CD14-positive monocyte (primary cell): ENCODE measurements at regions not wholly inside any gene's neighbourhood (a gene's known extent, or its start where the extent isn't known, plus 50 kb on each side); places are given as distances from the start of the nearest gene placed in this dataset.

ENCODE experiments used
- DNase-seq, 3 donors: peaks; one replicate each; pipeline ENCODE4 v3.0.0-alpha.2; 2011 to 2022
- H2AFZ ChIP-seq: 2 replicates; pipeline ENCODE4 v1.6.0; 2012; ENCODE audit warnings: mild to moderate bottlenecking, low read depth, low read length, inconsistent platforms; ENCODE audit not compliant: insufficient read depth, poor library complexity, severe bottlenecking
- H3K27ac ChIP-seq, 2 donors: 1 replicate in 1 of 2; 2 replicates in 1 of 2; pipeline ENCODE4 v1.5.1; 2012 to 2013; ENCODE audit warnings: low read length in 2 of 2, control low read depth in 1 of 2, inconsistent platforms in 1 of 2, low read depth in 1 of 2, mild to moderate bottlenecking in 1 of 2
- H3K27me3 ChIP-seq, 2 donors: one replicate each; pipeline versions ENCODE4 v1.6.0 to v1.6.1; 2011 to 2013; ENCODE audit warnings: low read length in 2 of 2; ENCODE audit not compliant: control insufficient read depth in 2 of 2, insufficient read depth in 2 of 2
- H3K36me3 ChIP-seq, 2 donors: replicated peaks in 1 of 2; 1 replicate in 1 of 2; 2 replicates in 1 of 2; pipeline versions ENCODE4 v1.5.1 to v1.6.1; 2012 to 2013; ENCODE audit warnings: low read length in 2 of 2, control low read depth in 1 of 2, inconsistent platforms in 1 of 2, mild to moderate bottlenecking in 1 of 2; ENCODE audit not compliant: insufficient read depth in 2 of 2, control insufficient read depth in 1 of 2
- H3K4me1 ChIP-seq, 2 donors: 1 replicate in 1 of 2; 2 replicates in 1 of 2; pipeline versions ENCODE4 v1.5.1 to v1.6.1; 2012 to 2013; ENCODE audit warnings: low read length in 2 of 2, control low read depth in 1 of 2, inconsistent platforms in 1 of 2, mild to moderate bottlenecking in 1 of 2, moderate library complexity in 1 of 2; ENCODE audit not compliant: insufficient read depth in 2 of 2, control insufficient read depth in 1 of 2
- H3K4me2 ChIP-seq: replicated peaks from 2 replicates; pipeline ENCODE3; 2012; ENCODE audit warnings: low read length, moderate library complexity, mild to moderate bottlenecking; ENCODE audit not compliant: poor library complexity, severe bottlenecking; ENCODE audit errors: extremely low read depth
- H3K4me3 ChIP-seq, 3 experiments: fragments of 200-600 bp in 1 of 3; sonication (generic) in 1 of 3; replicated peaks in 1 of 3; 1 replicate in 2 of 3; 2 replicates in 1 of 3; pipeline ENCODE4 v1.5.1; 2011 to 2013; ENCODE audit warnings: low read length in 3 of 3, mild to moderate bottlenecking in 3 of 3, control low read depth in 2 of 3, low read depth in 2 of 3, inconsistent platforms in 1 of 3, moderate library complexity in 1 of 3
- H3K79me2 ChIP-seq: 2 replicates; pipeline ENCODE4 v1.6.0; 2012; ENCODE audit warnings: mild to moderate bottlenecking, control low read depth, inconsistent platforms, low read length, moderate library complexity; ENCODE audit not compliant: insufficient read depth
- H3K9ac ChIP-seq: 2 replicates; pipeline ENCODE4 v1.6.0; 2017; ENCODE audit warnings: low read length, mild to moderate bottlenecking; ENCODE audit not compliant: insufficient read depth, poor library complexity, severe bottlenecking
- H3K9me3 ChIP-seq, 2 donors: replicated peaks in 1 of 2; 1 replicate in 1 of 2; 2 replicates in 1 of 2; pipeline versions ENCODE4 v1.5.1 to v1.6.1; 2012 to 2013; ENCODE audit warnings: low read length in 2 of 2, control low read depth in 1 of 2; ENCODE audit not compliant: control insufficient read depth in 1 of 2, insufficient read depth in 1 of 2
- H4K20me1 ChIP-seq: 2 replicates; pipeline ENCODE4 v1.6.0; 2012; ENCODE audit warnings: mild to moderate bottlenecking, low read length, control low read depth, moderate library complexity; ENCODE audit not compliant: insufficient read depth
- H3K27ac Mint-ChIP-seq, 7 donors: one replicate each; pipeline ENCODE4 v1.8.0; 2020; ENCODE audit warnings: mild to moderate bottlenecking in 7 of 7, mixed read lengths in 7 of 7, moderate library complexity in 6 of 7, inconsistent platforms in 2 of 7
- H3K27me3 Mint-ChIP-seq, 3 donors: one replicate each; pipeline ENCODE4 v1.8.0; 2021 to 2022; ENCODE audit warnings: low read depth in 3 of 3, mild to moderate bottlenecking in 3 of 3, mixed read lengths in 3 of 3, moderate library complexity in 3 of 3, inconsistent platforms in 1 of 3
- H3K36me3 Mint-ChIP-seq, 2 donors: one replicate each; pipeline ENCODE4 v1.8.0; 2020; ENCODE audit warnings: mixed read lengths in 2 of 2, inconsistent platforms in 1 of 2, mild to moderate bottlenecking in 1 of 2
- H3K4me1 Mint-ChIP-seq: one replicate; pipeline ENCODE4 v1.8.0; 2020; ENCODE audit warnings: mild to moderate bottlenecking, mixed read lengths
- H3K4me3 Mint-ChIP-seq, 2 donors: one replicate each; pipeline ENCODE4 v1.8.0; 2020; ENCODE audit warnings: mild to moderate bottlenecking in 2 of 2, mixed read lengths in 2 of 2, moderate library complexity in 1 of 2
- H3K9me3 Mint-ChIP-seq, 7 donors: one replicate each; pipeline ENCODE4 v1.8.0; 2020 to 2022; ENCODE audit warnings: mixed read lengths in 7 of 7, mild to moderate bottlenecking in 6 of 7, moderate library complexity in 6 of 7, inconsistent platforms in 2 of 7
- WGBS: methylation state at CpG from one replicate; pipeline ENCODE4 v1.1.5; 2013; ENCODE audit warnings: missing lambda C conversion rate; ENCODE audit not compliant: insufficient coverage; 5-methylcytosine and 5-hydroxymethylcytosine counted together
- intact Hi-C, 2 donors: fragments of 100-400 bp; cut with micrococcal nuclease; formaldehyde crosslinking; loops; one replicate each; pipeline versions ENCODE4 v1.15.0 to v1.15.1; 2023
- TF ChIP-seq, protein P1 (sequence below): fragments of 200-600 bp; IDR thresholded peaks from one replicate; pipeline ENCODE4 v1.8.0; 2022; ENCODE audit warnings: antibody characterized with exemption, mild to moderate bottlenecking

DNA sequence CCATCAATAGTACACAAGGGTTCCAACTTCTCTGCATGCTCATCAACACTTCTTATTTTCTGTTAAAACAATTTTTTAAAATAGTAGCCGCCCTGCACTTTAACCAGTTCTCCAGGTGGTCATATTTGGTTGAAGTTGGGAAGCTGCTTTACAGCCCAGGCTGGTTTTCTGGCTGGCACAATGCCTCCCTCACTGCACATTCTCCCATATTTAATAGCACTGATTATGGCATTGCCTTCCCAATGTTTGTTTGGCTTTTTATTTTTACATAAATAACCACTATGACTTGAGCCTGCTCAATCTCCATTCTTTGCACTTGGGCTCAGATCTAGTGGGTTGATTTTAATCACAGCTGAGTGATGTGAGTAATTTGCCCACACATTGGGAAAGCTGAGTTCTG, 111.9 kb upstream of the MAP4K3 start:
- H3K4me3 Mint-ChIP-seq, result no peak overlapping the region

DNA sequence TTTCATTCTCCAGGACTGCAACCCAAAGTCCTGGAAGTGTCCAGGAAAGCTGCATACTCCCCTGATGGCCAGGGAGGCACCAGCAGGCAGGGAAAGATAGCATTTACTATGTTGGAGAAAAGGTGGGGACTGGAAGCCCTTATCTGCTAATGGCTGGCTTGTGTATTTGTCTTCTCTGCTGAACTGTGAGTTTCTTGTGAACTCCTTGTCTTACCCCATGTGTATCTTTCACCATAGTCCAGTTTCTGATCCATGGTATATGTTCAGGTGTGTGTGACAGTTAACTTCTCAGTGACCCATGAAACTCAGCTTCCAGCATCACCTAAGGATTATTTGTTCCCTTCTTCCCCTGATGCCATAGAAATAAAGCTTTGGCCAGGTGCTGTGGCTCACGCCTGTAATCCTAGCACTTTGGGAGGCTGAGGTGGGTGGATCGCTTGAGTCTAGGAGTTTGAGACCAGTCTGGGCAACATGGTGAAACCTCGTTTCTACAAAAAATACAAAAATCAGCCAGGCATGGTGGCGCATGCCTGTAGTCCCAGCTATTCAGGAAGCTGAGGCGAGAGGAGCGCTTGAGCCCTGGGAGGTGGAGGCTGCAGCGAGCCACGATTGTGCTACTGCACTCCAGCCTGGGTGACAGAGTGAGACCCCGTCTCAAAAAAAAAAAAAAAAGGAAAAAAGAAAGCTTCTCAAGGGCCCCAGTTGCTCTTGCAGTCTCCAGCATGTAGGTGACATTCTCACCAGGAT, 112.8 kb upstream of the MAP4K3 start:
- Histone ChIP-seq H3K4me3 (no peak overlapping the region), H3K9me3 (no peaks in the 10 kb centered on the region), H3K79me2 (no peaks in the 10 kb centered on the region), H3K36me3 (no peaks in the 10 kb centered on the region), H3K4me1 (no peaks in the 10 kb centered on the region), H4K20me1 (no peaks in the 10 kb centered on the region), H3K9ac (no peak overlapping the region), H3K27ac (no peak overlapping the region), H2AFZ (no peak overlapping the region), H3K27me3 (no peaks in the 10 kb centered on the region), H3K4me2 (no peak overlapping the region)
- H3K9me3 Mint-ChIP-seq, result peaks cover 0 to 3% (median under 1%) of the 10 kb centered on the region in 7 donors
- H3K4me1 Mint-ChIP-seq, result no peaks in the 10 kb centered on the region
- no peak overlapping the region for H3K4me3 Mint-ChIP-seq
- no peaks in the 10 kb centered on the region for H3K27me3 Mint-ChIP-seq
- H3K36me3 Mint-ChIP-seq, result no peaks in the 10 kb centered on the region
- 88% methylated on average over 6 of the region's 9 CpGs for WGBS
- DNase-seq, result no peak
- H3K27ac Mint-ChIP-seq, result peak overlapping the region in 1 of 7 donors; percentile 26
- intact Hi-C loops, result no loop called here
- TF ChIP-seq, protein P1, sequence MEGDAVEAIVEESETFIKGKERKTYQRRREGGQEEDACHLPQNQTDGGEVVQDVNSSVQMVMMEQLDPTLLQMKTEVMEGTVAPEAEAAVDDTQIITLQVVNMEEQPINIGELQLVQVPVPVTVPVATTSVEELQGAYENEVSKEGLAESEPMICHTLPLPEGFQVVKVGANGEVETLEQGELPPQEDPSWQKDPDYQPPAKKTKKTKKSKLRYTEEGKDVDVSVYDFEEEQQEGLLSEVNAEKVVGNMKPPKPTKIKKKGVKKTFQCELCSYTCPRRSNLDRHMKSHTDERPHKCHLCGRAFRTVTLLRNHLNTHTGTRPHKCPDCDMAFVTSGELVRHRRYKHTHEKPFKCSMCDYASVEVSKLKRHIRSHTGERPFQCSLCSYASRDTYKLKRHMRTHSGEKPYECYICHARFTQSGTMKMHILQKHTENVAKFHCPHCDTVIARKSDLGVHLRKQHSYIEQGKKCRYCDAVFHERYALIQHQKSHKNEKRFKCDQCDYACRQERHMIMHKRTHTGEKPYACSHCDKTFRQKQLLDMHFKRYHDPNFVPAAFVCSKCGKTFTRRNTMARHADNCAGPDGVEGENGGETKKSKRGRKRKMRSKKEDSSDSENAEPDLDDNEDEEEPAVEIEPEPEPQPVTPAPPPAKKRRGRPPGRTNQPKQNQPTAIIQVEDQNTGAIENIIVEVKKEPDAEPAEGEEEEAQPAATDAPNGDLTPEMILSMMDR, result no peak

More for the DNA sequence above, 111.9 kb upstream of the MAP4K3 start:
- TF ChIP-seq, protein P1, result no peak
- Mint-ChIP-seq H3K27me3 (no peaks in the 10 kb centered on the region), H3K27ac (no peak overlapping the region), H3K4me1 (no peaks in the 10 kb centered on the region), H3K9me3 (peaks cover 0 to 3% (median 0%) of the 10 kb centered on the region in 7 donors), H3K36me3 (no peaks in the 10 kb centered on the region)
- Histone ChIP-seq H3K27me3 (no peaks in the 10 kb centered on the region), H3K36me3 (no peaks in the 10 kb centered on the region), H3K9ac (no peak overlapping the region), H3K79me2 (no peaks in the 10 kb centered on the region), H3K9me3 (no peaks in the 10 kb centered on the region), H3K4me1 (no peaks in the 10 kb centered on the region), H4K20me1 (no peaks in the 10 kb centered on the region), H3K4me3 (no peak overlapping the region), H3K4me2 (no peak overlapping the region), H3K27ac (no peak overlapping the region), H2AFZ (no peak overlapping the region)
- intact Hi-C loops, result no loop called here
- DNase-seq, result no peak
- WGBS, result no CpG with 5 or more reads among the region's 1 CpG
